ENCODE measurements at regions not wholly inside any gene's neighbourhood (a gene's known extent, or its start where the extent isn't known, plus 50 kb on each side); places are given as distances from the start of the nearest gene placed in this dataset.
"Not testable (repeated sequence)": the region's sequence is repeated elsewhere in the genome, so short reads cannot be mapped to it uniquely, and the experiment has no call there.

DNA sequence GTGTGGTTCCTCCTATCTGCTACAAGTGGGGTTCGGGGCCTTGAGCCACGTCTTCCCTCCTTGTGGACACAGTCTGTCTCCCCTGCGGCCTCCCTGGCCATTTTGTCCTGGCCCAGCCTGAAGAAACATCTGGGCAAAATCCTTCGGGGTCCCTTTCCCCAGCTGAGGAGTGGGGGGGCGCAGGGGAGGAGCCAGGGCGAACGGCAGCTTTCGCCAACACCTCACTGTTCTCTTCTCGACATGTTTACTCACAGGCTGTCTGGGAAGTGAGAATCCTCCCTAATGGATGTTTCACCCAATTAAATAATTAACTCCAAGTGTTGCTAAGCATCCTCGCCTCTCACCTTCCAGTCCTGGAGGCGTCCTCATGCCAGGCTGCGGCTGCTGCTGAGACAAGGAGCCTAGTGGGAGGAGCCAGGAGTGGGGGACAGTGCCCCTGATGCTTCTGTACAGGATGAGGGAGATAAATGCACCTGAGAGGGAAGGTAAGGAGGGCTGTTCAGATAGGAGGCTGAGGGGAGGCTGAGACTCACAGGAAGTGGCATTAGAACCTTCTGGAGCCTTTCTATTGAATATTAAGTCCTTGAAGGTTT is 72.4 kb upstream of the PLGLB1 start:
- DNase-seq; H3K27ac ChIP-seq (ENCODE audit: low read depth in 1 of 2, low read length in 2 of 2); H3K9me3 ChIP-seq (ENCODE audit: control insufficient read depth, low read length); H3K27me3 ChIP-seq (ENCODE audit: control insufficient read depth in 1 of 2, insufficient read depth in 2 of 2, low read length in 1 of 2); ATAC-seq (ENCODE audit: low FRiP score); H3K4me1 ChIP-seq (ENCODE audit: control insufficient read depth in 1 of 2, insufficient read depth in 2 of 2, low read length in 2 of 2); H3K4me3 ChIP-seq (ENCODE audit: low read length in 2 of 2); H3K36me3 ChIP-seq (ENCODE audit: control insufficient read depth in 1 of 2, insufficient read depth in 2 of 2, low read length in 1 of 2); intact Hi-C loops (cut with DNase I): not testable (repeated sequence)
- 35 to 54% methylated on average over 6 to 9 of the region's 12 CpGs for WGBS, 2 donors

DNA sequence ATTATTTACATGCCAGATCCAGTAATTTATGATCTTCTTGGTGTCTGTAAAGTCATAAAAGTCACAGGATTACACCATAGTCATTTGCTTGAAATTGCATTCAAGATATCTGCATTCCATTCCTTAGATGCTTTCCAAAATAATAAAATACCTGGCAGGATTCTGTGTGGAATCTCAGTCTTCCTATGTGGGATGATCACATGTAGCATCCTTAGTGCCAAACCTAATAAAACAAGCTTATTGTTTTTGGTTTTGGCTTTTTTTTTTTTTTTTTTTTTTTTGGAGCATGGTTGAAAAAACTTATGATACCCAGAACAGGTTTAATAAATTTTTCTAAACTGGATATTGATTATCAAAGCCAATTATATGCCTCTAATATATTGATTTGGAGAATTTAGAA is 74.2 kb upstream of the PLGLB1 start:
- intact Hi-C loops (cut with DNase I); ATAC-seq (ENCODE audit: low FRiP score); H3K27ac ChIP-seq (ENCODE audit: low read depth in 1 of 2, low read length in 2 of 2); H3K9me3 ChIP-seq (ENCODE audit: control insufficient read depth, low read length); H3K27me3 ChIP-seq (ENCODE audit: control insufficient read depth in 1 of 2, insufficient read depth in 2 of 2, low read length in 1 of 2); H3K4me1 ChIP-seq (ENCODE audit: control insufficient read depth in 1 of 2, insufficient read depth in 2 of 2, low read length in 2 of 2); DNase-seq; H3K4me3 ChIP-seq (ENCODE audit: low read length in 2 of 2); H3K36me3 ChIP-seq (ENCODE audit: control insufficient read depth in 1 of 2, insufficient read depth in 2 of 2, low read length in 1 of 2): not testable (repeated sequence)

DNA sequence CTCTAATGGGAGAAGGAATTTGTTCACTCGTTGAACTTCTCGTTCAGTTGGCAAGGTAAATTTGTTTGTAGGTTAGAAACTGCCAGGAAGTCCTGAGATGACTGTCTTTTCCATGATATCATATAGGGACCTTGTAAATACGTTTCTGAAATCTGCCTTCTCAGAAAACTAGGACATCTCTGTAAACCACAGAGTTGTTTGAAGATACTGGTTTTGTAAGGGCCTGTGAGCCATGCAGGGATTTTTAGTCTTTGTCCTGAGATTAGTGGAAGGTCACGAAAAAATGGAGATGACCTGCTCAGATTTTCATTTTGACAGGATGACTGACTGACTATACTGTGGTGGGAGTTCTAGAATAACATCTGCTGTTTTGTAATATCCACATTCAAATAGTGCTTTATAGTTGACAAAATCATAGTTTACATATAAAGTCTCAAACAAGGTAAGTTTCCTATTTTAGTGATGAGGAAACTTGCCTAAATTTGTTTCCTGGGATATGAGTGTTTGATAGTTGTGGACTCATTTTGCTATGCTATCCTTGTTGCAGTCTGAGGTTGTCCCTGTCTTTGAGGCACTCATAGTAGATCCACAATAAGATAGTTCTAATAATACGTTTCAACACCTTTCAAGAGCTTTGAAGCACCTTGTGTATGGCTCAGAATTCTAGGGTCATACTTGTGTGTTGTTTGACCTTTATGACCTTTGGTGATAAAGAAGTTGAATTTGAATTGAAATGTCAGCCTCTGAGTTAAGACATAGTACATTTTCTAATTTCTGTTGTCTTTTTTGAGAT is 107.3 kb upstream of the PLGLB1 start:
- intact Hi-C loops (cut with DNase I); H3K9me3 ChIP-seq (ENCODE audit: control insufficient read depth, low read length); H3K4me3 ChIP-seq (ENCODE audit: low read length in 2 of 2); H3K36me3 ChIP-seq (ENCODE audit: control insufficient read depth in 1 of 2, insufficient read depth in 2 of 2, low read length in 1 of 2); DNase-seq; H3K4me1 ChIP-seq (ENCODE audit: control insufficient read depth in 1 of 2, insufficient read depth in 2 of 2, low read length in 2 of 2); H3K27me3 ChIP-seq (ENCODE audit: control insufficient read depth in 1 of 2, insufficient read depth in 2 of 2, low read length in 1 of 2); H3K27ac ChIP-seq (ENCODE audit: low read depth in 1 of 2, low read length in 2 of 2): not testable (repeated sequence)
- 44 to 46% methylated on average over 3 of the region's 5 CpGs for WGBS, 2 donors
- ATAC-seq (ENCODE audit: low FRiP score) = peak; percentile 66

DNA sequence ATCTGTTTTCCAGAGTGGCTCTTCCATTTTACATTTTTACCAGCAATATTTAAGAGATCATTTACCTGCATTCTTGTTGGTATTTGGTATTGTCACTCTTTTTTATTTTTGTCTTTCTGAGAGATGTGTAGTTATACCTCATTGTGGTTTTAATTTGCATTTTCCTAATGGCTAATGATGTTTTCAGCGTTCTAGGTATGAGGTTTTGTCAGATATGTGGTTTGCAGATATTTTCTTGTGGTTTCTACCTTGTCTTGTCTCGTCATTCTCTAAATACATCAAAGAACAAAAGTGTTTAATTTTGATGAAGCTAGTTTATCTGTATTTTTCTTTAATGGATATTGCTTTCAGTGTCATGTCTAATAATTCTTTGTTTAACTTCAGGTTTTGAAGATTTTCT is 110.9 kb upstream of the PLGLB1 start:
- WGBS, 2 donors = 80 to 87% methylated on average over 1 to 2 of the region's 2 CpGs
- ATAC-seq (ENCODE audit: low FRiP score); H3K36me3 ChIP-seq (ENCODE audit: control insufficient read depth in 1 of 2, insufficient read depth in 2 of 2, low read length in 1 of 2); H3K27me3 ChIP-seq (ENCODE audit: control insufficient read depth in 1 of 2, insufficient read depth in 2 of 2, low read length in 1 of 2); DNase-seq; intact Hi-C loops (cut with DNase I); H3K9me3 ChIP-seq (ENCODE audit: control insufficient read depth, low read length); H3K4me1 ChIP-seq (ENCODE audit: control insufficient read depth in 1 of 2, insufficient read depth in 2 of 2, low read length in 2 of 2); H3K27ac ChIP-seq (ENCODE audit: low read depth in 1 of 2, low read length in 2 of 2); H3K4me3 ChIP-seq (ENCODE audit: low read length in 2 of 2): not testable (repeated sequence)

DNA sequence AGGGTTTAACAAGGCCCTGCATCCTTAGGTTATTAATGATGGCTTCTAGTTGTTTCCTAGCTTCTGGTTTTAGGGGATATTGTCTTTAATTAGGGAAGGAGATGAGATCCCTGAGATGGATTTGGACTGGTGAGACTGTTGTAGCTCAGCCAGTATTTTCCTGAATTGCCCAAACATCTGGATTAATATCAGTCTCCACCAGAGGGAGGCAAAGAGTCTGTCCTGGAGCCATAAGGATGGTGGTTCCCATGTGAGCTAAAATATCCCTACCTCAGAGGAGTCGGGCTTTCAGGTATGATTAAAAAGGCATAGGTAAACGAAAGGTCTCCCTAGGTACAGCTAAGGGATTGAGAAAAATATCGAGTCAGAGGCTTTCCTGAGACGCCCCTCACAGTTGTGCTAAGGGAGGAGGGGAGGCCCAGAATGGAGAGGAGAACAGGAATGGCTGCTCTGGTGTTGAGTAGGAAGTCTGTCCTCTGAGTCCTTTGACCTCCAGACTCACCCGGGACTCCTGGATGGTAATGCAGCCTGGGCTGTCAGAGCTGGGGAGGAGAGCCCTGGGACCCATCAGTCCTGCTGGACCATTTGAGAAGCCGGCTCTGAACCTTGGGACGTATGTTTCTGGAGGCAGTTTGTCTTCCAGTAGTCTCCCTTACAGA is 130.3 kb upstream of the PLGLB1 start:
- no CpG with 5 or more reads among the region's 7 CpGs for WGBS, 2 donors
- intact Hi-C loops (cut with DNase I) = not testable (repeated sequence)

GRCh38 chr2:87174454-87174853 is 152.8 kb upstream of the PLGLB1 start:
- H3K4me3 ChIP-seq (ENCODE audit: low read length in 2 of 2); DNase-seq; H3K36me3 ChIP-seq (ENCODE audit: control insufficient read depth in 1 of 2, insufficient read depth in 2 of 2, low read length in 1 of 2); H3K9me3 ChIP-seq (ENCODE audit: control insufficient read depth, low read length); ATAC-seq (ENCODE audit: low FRiP score); H3K27ac ChIP-seq (ENCODE audit: low read depth in 1 of 2, low read length in 2 of 2); intact Hi-C loops (cut with DNase I); H3K4me1 ChIP-seq (ENCODE audit: control insufficient read depth in 1 of 2, insufficient read depth in 2 of 2, low read length in 2 of 2); H3K27me3 ChIP-seq (ENCODE audit: control insufficient read depth in 1 of 2, insufficient read depth in 2 of 2, low read length in 1 of 2): not testable (repeated sequence)
- WGBS, 2 donors = 81 to 92% methylated on average over 1 to 2 of the region's 2 CpGs

More for the DNA sequence above, 130.3 kb upstream of the PLGLB1 start:
- DNase-seq; H3K9me3 ChIP-seq (ENCODE audit: control insufficient read depth, low read length); H3K27me3 ChIP-seq (ENCODE audit: control insufficient read depth in 1 of 2, insufficient read depth in 2 of 2, low read length in 1 of 2); H3K36me3 ChIP-seq (ENCODE audit: control insufficient read depth in 1 of 2, insufficient read depth in 2 of 2, low read length in 1 of 2); H3K27ac ChIP-seq (ENCODE audit: low read depth in 1 of 2, low read length in 2 of 2); ATAC-seq (ENCODE audit: low FRiP score); H3K4me3 ChIP-seq (ENCODE audit: low read length in 2 of 2); H3K4me1 ChIP-seq (ENCODE audit: control insufficient read depth in 1 of 2, insufficient read depth in 2 of 2, low read length in 2 of 2): not testable (repeated sequence)

- H3K27me3 ChIP-seq (ENCODE audit: control insufficient read depth in 1 of 2, insufficient read depth in 2 of 2, low read length in 1 of 2); H3K36me3 ChIP-seq (ENCODE audit: control insufficient read depth in 1 of 2, insufficient read depth in 2 of 2, low read length in 1 of 2); H3K27ac ChIP-seq (ENCODE audit: low read depth in 1 of 2, low read length in 2 of 2); H3K4me3 ChIP-seq (ENCODE audit: low read length in 2 of 2); H3K4me1 ChIP-seq (ENCODE audit: control insufficient read depth in 1 of 2, insufficient read depth in 2 of 2, low read length in 2 of 2); intact Hi-C loops (cut with DNase I); DNase-seq; ATAC-seq (ENCODE audit: low FRiP score); H3K9me3 ChIP-seq (ENCODE audit: control insufficient read depth, low read length): not testable (repeated sequence)
- WGBS, 2 donors = 52% methylated on average over 4 of the region's 5 CpGs; no CpG with 5 or more reads in 1 of the 2 donors
Observed at GRCh38 chr2:87183373-87183772, 161.7 kb upstream of the PLGLB1 start.

DNA sequence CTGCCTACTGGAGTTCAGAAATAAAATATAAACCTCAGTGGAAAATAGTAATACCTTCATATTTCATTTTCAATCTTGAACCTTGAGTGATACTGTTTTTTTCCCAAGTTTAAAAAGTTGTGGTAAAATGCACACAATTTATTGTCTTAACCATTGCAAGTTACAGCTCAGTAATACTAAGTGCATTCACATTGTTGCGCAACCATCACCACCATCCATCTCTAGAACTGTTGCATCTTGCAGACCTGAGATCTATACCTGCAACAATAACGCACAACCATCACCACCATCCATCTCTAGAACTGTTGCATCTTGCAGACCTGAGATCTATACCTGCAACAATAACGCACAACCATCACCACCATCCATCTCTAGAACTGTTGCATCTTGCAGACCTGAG is 162.6 kb upstream of the PLGLB1 start:
- H3K27ac ChIP-seq (ENCODE audit: low read depth in 1 of 2, low read length in 2 of 2); H3K36me3 ChIP-seq (ENCODE audit: control insufficient read depth in 1 of 2, insufficient read depth in 2 of 2, low read length in 1 of 2); DNase-seq; H3K9me3 ChIP-seq (ENCODE audit: control insufficient read depth, low read length); H3K4me1 ChIP-seq (ENCODE audit: control insufficient read depth in 1 of 2, insufficient read depth in 2 of 2, low read length in 2 of 2); H3K4me3 ChIP-seq (ENCODE audit: low read length in 2 of 2); ATAC-seq (ENCODE audit: low FRiP score); intact Hi-C loops (cut with DNase I); H3K27me3 ChIP-seq (ENCODE audit: control insufficient read depth in 1 of 2, insufficient read depth in 2 of 2, low read length in 1 of 2): not testable (repeated sequence)
- WGBS, 2 donors = 89 to 96% methylated on average over 1 to 2 of the region's 3 CpGs

DNA sequence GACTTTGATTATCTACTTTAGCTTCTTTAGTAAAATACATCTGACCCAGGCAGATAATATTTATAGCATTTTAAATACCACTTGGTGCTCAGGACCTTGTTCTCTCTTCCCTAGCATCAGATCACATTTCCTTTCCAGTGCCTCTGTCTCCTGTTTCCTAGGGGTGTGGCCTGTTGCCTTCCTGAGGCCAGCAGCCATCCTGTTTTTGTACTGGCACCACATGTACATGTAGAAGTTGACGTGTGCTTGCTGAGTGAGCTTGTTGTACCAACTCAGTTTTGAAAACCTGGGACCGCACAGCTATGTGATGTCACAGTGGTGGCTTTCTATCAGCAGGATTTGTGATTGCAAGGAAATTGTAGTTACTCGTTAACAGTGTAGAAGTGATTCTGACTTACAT is 167.6 kb upstream of the PLGLB1 start:
- ATAC-seq (ENCODE audit: low FRiP score); H3K27ac ChIP-seq (ENCODE audit: low read depth in 1 of 2, low read length in 2 of 2); H3K4me3 ChIP-seq (ENCODE audit: low read length in 2 of 2); DNase-seq; H3K9me3 ChIP-seq (ENCODE audit: control insufficient read depth, low read length); H3K4me1 ChIP-seq (ENCODE audit: control insufficient read depth in 1 of 2, insufficient read depth in 2 of 2, low read length in 2 of 2); H3K27me3 ChIP-seq (ENCODE audit: control insufficient read depth in 1 of 2, insufficient read depth in 2 of 2, low read length in 1 of 2); H3K36me3 ChIP-seq (ENCODE audit: control insufficient read depth in 1 of 2, insufficient read depth in 2 of 2, low read length in 1 of 2); intact Hi-C loops (cut with DNase I): not testable (repeated sequence)
- 67 to 93% methylated on average over 1 of the region's 3 CpGs for WGBS, 2 donors

Data from aorta (tissue), 5 donors.